PC-9 (cell line): ENCODE measurements at regions not wholly inside any gene's neighbourhood (a gene's known extent, or its start where the extent isn't known, plus 50 kb on each side); places are given as distances from the start of the nearest gene placed in this dataset.

Source experiments
- CTCF ChIP-seq: fragments of 200-600 bp; sonication (generic); conservative IDR thresholded peaks from 2 replicates; pipeline ENCODE4 v1.6.1; 2017; ENCODE audit warnings: mixed run types, antibody characterized with exemption, mild to moderate bottlenecking, moderate library complexity
- EZH2 ChIP-seq: fragments of 200-600 bp; sonication (generic); IDR thresholded peaks from 2 replicates; pipeline ENCODE4 v1.8.0; 2017; ENCODE audit warnings: antibody characterized with exemption, low read depth

- TF ChIP-seq CTCF (no peak), EZH2 (no peak)
Measured at GRCh38 chr7:37577412-37577811, 106.2 kb upstream of the GPR141 start.
